ENCODE measurements at regions not wholly inside any gene's neighbourhood (a gene's known extent, or its start where the extent isn't known, plus 50 kb on each side); places are given as distances from the start of the nearest gene placed in this dataset.
"Not testable (repeated sequence)": the region's sequence is repeated elsewhere in the genome, so short reads cannot be mapped to it uniquely, and the experiment has no call there.

GRCh38 chr2:156933645-156934225 lies 323.8 kb upstream of the GALNT5 start:
- DNase-seq (ENCODE audit: low spot score), result no peak

DNA sequence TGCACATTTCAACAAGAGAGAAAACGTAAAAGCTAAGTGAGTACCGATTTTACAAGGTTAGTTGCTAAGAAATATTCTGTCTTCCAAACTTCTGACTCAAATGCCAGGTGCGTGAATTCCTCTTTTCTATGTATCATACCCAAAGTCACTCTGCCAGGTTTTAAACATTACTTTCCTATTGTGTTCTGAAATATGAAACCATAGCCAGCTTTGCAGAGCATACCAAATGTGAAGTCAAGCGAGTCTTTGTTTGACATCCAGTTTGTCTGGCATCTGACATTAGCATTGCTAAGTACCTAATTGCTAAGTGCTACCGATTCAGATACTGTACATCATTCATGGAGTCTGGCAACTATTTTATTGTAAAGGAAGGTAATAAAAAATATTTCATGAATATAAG lies 321.9 kb upstream of the GALNT5 start:
- no peak for DNase-seq (ENCODE audit: low spot score)

DNA sequence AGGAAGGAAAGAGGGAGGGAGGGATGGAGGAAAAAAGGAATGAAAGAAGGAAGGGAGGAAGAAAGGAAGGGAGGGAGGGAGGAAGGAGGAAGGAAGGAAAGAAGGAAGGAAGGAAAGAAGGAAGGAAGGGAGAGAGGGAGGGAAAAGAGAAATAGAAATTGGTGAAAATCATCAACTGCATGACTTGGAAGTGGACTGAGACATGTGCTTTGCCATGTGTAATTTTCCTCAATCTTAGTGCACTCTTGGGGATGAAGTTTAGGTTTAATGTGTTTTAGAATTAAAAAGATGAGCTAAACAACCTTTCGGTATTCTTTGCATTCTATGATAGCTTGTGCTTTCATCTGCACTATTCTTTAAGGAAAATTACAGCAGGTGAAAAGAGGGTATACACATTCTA lies 320.1 kb upstream of the GALNT5 start:
- DNase-seq (ENCODE audit: low spot score), result no peak

DNA sequence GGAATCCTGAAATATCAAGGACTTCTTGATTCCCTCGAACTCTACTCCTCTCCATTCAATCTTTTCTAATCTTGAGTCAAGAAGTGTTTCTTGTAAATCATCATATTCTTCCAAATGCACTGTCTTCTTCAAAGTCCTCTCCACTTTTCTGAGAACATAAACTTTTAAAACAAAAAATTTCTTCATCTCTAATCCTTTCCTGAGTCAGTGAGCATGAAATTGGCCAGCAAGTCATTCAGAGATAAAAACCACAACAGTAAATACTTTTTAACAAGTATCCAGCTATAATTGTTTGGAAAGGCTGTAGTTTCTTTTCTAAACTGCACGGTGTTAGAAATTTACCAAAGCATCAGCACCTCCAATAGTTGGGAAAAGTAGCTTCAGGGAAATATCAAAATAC lies 312.6 kb upstream of the GALNT5 start:
- no peak for DNase-seq (ENCODE audit: low spot score)

DNA sequence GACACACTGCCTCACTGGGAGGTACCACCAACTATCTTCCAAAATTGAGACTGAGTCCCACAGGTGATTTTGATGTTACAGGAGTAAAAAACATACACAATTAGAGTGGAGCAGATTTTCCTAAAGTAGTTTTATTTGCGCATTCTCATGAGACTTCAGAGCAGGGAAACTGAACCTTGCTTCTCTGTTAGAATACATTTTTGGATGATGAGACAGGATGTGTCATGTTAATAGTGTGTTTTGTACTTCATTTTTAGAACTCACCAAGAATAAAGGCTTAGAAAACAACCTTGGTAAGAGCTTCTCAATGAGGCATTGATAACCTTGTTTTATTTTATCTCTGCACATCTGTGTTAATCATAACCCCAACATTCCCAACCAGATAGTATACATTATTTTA lies 310.2 kb upstream of the GALNT5 start:
- DNase-seq (ENCODE audit: low spot score), result no peak

- no peak for DNase-seq (ENCODE audit: low spot score)
Measured at GRCh38 chr2:156955701-156956100, 301.8 kb upstream of the GALNT5 start.

GRCh38 chr2:156956161-156956560 lies 301.3 kb upstream of the GALNT5 start:
- no peak for DNase-seq (ENCODE audit: low spot score)

DNA sequence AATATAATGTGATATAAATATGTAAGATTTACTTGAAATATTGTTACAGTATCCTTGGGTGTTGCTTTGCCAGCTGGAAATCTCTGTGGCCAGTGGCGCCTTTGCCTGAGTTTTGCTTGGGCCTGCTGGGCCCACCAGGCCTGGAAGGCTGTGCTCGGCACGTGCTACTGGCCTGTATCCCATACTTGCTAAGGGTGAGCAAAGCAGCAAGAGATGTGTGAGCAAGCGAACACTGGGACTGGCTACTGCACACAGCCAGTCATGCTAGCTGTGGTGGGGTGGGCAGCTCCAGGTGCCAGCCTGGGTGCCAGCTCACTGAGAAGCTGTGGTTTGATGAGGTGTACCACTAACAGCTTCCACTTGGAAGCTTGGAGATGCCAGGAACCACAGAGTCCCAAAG lies 299.1 kb upstream of the GALNT5 start:
- no peak for DNase-seq (ENCODE audit: low spot score)

- DNase-seq (ENCODE audit: low spot score), result no peak
Measured at GRCh38 chr2:156959481-156959880, 298.0 kb upstream of the GALNT5 start.

DNA sequence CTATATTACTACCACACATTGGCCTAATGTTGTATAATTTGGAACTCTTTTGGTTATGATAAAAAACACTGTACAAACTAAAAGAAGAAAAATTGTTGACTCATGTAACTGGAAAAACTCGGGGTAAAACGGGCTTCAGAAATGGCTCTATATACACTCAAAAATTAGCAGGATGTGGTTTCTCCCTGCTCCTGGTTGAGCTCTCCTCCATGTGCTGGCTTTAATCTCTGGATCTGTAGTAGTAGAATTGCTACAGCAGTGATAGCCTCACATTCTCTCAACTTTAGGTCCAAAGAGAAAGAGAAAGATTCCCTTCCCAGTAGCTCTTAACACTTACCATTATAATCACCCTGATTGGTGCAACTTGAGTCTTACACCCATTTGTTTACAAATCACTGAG lies 274.9 kb upstream of the GALNT5 start:
- no peak for DNase-seq (ENCODE audit: low spot score)

GRCh38 chr2:156986339-156986988 lies 271.0 kb upstream of the GALNT5 start:
- DNase-seq (ENCODE audit: low spot score), result no peak

DNA sequence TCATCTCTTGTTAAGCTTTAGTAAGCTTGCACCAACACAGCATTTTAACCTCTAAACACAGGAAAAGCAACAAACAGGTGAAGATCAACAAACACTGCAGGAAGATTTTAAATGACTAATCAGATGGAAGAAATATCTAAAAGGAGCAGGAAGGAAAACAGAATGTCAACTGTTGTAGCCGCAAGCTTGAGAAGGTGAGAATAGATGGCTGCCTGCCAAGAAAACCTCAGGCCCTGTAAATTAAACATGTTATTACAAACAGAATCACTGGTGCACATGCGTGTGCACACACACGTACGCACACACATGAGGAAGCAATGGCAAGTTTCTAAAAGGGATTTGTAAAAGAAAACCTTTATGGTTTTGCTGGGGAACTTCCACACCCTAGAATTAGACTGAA lies 257.8 kb upstream of the GALNT5 start:
- no peak for DNase-seq (ENCODE audit: low spot score)

DNA sequence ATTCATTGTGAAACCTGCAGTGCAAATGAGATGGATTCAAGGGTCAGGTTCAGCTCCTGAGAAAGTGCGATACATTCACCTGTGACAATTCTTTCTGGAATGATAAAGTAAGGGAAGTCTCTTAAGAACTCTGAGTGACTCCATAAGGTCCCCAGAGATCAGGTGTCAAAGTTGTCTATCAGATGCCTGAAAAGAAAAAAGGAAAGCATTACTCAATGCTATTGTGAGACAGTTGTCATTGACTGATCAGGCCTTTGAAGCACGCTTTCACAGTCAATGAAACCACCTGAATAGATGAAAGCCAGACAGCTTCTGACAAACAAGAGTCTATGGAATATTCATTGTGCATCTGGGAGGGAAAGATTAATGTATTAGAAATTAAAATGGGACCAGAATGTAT lies 252.7 kb upstream of the GALNT5 start:
- DNase-seq (ENCODE audit: low spot score), result no peak

DNA sequence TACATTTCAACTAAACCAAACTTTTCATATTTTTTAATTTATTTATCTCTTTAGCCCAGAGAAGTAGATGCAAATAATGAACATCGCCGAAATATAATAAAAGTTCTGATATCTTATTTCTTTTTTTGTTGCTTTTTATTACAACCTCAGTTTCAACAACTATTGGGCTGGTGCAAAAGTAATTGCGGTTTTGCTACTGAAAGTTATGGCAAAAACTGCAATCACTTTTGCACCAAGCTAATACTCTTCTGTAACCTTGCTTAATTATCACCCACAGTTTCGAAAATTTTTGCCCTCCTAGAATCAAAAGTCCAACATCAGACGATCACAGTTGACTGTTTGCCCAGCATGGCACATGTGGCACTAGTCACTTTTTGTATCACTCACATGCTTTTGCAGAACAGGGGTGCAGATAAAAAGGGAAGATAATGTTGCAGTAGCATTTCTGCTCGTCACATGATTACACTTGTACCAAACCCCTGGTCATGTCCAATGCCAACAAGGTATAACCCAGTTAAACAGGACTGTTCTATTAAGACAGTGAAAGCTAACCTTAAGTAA lies 242.4 kb upstream of the GALNT5 start:
- no peak for DNase-seq (ENCODE audit: low spot score)

DNA sequence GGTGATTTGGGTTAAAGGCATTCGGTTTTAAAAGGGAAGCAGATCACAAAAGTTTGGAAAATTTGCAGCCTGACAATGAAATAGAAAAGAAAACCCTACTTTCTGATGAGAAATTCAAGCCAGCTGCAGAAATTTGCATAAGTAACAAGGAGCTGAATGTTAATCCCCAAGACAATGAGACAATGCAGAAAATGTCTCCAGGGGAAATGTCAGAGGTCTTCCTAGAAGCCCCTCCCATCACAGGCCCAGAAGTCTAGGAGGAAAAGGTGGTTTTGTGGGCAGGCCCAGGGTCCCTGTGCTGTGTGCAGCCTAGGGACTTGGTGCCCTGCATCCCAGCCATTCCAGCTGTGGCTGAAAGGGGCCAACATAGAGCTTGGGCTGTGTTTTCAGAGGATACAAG lies 234.2 kb upstream of the GALNT5 start:
- not testable (repeated sequence) for DNase-seq (ENCODE audit: low spot score)

DNA sequence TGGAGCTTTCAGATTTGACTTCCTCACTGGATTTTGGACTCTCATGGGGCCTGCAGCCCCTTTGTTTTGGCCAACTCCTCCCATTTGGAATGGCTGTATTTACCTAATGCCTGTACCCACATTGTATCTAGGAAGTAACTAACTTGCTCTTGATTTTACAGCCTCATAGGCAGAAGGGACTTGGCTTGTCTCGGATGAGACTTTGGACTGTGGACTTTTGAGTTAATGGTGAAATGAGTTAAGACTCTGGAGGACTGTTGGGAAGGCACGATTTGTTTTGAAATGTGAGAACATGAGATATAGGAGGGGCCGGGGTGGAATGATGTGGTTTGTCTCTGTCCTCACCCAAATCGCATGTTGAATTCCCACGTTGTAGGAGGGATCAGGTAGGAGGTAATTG lies 233.4 kb upstream of the GALNT5 start:
- DNase-seq (ENCODE audit: low spot score), result no peak

DNA sequence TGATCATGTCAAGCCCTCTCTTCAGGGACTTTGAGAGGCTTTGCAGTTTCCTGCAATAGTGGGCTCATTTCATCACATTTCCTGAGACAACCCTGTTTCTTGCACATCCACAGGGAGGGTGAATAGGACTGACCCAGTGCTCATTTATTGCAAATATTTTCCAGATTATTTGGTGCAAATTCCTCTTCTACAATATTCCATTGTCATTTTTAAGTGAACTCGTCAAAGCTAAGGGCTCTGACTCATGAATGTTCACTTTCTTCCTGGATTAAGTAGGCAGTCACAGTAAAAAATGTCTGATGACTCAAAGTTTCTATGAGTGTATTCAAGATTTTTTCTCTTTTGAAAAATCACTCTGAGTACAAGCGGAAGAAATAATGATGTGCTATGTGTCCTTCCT lies 225.5 kb upstream of the GALNT5 start:
- DNase-seq (ENCODE audit: low spot score), result no peak

DNA sequence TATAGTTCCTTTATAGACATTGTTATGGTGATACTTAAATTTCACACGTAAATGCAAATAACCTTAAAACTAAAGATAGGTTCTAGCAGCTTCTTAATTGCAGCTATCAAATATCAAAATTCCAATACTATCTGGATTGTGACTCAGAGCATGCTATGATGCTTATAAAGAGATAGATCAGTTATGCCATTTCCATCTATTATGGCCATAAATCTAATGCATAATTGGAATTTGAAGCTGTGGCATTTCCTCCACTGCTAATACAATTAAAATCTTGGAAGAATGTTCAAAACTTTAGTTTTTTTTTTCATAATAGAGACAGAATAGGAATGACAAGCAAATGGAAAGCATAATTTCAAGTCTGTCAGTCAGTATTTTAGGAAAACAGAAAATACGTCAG lies 220.8 kb upstream of the GALNT5 start:
- DNase-seq (ENCODE audit: low spot score), result no peak

DNA sequence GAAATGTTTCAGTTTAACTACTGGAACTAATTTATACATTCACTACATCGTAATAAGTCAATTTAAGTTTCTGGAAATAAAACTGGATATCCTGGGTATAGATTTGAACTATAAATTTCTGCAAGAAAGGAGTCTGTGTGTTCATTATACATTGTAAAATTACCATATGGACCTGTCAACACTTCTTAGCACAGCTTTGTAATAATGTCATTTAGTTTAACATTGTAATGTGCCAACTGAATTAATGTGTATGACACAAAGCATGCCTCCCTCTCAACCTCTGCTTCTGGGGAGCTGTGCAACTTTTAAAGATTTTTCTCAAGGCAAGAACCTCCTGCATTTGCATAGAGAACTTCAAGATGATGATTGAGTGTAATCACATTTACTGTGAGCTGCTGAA lies 213.7 kb upstream of the GALNT5 start:
- DNase-seq (ENCODE audit: low spot score), result no peak

GRCh38 chr2:157046396-157046795 lies 211.1 kb upstream of the GALNT5 start:
- no peak for DNase-seq (ENCODE audit: low spot score)

DNA sequence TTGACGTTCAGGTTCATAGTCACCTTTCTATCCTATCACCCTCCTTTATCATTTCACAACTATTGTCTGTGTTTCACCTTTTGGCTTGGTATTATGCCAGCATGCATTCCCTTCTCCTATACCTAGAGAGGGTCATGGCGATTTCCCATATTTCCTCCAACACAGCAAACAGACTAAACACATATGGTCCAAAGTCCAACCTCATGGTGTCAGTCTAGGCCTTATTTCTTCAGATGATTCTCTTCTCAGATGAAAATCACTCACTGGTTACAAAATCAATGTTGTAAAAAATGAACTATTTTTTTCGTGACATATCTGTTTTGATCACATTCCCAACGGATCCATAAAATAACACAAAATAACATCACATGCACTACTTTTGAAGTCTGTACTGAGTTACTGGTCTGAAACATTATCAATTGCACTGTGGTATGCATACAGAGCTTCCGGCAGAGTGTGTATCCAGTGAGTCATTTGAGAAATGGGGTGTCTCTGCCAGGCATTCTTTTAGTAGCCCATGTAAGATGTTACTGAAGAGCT lies 204.8 kb upstream of the GALNT5 start:
- no peak for DNase-seq (ENCODE audit: low spot score)

GRCh38 chr2:157053876-157054275 lies 203.6 kb upstream of the GALNT5 start:
- DNase-seq (ENCODE audit: low spot score), result no peak

GRCh38 chr2:157055660-157056199 lies 201.8 kb upstream of the GALNT5 start:
- no peak for DNase-seq (ENCODE audit: low spot score)

Measured in hematopoietic multipotent progenitor cell treated with erythropoietin and hydrocortisone succinate and interleukin-3 and kit ligand, for 17 days (in vitro differentiated cells).